GM19395 (cell line): ENCODE measurements at regions not wholly inside any gene's neighbourhood (a gene's known extent, or its start where the extent isn't known, plus 50 kb on each side); places are given as distances from the start of the nearest gene placed in this dataset.
"Not testable (repeated sequence)": the region's sequence is repeated elsewhere in the genome, so short reads cannot be mapped to it uniquely, and the experiment has no call there.

Source experiments
- ATAC-seq: cut with Tn5 transposase; IDR thresholded peaks from one replicate; pipeline ENCODE4 v1.9.1; 2021; ENCODE audit warnings: mild to moderate bottlenecking, moderate library complexity; ENCODE audit not compliant: unreplicated experiment

DNA sequence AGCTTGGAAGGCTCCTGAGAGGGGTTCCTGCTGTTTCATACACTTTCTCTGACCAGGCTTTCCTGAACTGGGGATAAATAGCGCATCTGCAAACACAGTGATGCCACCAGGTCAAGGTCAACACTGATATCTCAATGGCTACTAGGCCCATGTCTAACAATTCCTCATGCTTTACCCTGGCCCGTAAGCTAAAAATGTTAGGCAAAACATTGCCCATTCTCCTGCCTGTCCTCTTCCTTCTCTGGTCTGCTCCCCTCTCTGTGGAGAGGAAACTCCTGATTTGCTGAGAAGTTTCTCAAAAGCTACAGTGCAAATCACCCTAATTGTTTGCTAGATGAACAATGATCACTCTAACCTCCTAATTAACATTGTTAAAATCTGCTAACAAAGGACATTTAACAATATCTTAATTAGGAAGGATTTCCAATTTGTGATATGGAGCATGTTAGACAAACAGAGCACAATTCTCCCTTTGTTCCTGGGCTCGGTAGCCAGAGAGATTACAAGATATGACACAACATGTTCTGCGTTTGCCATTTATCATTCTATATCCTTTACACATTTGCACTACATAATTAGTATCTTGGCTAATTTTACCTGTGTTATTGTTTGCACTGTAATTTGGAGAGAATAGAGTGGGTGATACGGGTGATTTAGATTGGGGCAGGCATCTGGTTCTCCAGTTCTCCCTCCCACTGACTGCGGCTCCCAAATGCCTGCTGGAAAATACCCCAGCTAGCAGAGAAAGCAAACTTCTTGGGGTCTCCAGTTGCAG, 266.8 kb downstream of the CD83 start:
- no peak for ATAC-seq

DNA sequence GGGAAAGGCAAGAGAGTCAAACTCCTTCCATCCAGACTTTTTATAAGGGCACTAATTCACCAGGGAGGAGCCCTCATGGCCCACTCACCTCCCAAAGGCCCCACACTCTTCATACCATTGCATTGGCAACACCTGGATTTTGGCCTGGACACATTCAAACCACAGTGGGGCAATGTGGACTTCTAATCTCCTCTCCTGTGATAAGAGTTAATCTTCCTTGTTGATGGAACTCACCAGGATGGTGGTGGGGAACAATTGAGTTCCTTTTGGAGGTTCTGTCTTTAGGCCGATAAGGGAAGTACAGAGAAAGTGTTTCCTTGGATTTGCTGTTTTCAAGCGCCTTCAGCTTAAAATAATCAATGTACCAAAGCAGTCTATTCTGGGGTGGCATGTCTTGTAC, 268.7 kb downstream of the CD83 start:
- ATAC-seq = no peak

DNA sequence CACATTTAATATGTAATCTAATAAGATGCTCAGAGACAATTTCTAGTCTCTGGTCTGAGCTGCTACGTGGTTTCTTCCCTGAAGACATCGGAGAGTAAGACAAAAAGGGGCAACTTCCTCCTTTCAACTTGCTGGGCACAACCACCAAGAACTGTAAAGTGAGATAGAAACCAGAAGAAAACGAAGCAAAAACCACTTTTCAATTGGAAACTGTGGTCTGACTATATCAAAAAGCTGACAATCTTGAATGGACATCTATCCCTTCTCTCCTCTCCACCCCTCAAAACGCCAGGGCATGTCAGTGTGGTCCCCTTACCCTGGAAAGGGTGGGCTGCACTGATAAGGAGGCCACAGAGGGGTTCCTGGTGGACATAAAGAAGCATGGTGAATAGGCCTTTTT, 269.1 kb downstream of the CD83 start:
- ATAC-seq = peak; percentile 62

DNA sequence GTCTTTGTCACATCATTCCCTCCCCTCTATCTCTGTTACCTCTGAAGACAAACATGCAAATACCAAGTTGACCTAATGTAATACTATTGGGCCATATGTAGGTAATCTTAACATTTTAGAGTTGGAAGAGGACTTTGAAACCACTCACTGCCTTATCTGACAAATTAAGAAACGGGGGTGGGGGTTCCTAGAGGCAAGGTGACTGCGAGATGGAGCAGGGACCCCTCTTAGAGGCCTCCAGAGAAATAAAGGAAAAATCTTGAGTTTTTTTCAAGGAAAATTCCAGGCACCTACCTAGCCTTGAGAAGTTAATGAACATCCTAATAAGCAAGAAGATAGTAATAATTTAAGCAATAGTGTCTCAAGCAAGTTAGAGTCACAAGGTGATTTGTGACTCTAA, 270.8 kb downstream of the CD83 start:
- ATAC-seq = no peak

DNA sequence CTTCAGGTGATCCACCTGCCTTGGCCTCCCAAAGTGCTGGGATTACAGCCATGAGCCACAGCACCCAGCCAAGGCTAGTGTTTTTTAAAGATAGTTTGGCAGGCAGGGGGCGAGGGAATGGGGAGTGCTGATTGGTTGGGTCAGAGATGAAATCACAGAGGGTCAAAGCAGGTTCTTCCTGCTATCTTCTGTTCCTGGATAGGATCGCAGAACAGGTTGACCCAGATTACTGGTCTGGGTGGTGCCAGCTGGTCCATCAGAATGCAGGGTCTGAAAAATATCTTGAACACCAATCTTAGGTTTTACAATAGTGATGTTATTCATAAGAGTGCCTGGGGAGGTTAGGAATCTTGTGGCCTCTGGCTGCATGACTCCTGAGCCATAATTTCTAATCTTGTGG, 272.2 kb downstream of the CD83 start:
- not testable (repeated sequence) for ATAC-seq

DNA sequence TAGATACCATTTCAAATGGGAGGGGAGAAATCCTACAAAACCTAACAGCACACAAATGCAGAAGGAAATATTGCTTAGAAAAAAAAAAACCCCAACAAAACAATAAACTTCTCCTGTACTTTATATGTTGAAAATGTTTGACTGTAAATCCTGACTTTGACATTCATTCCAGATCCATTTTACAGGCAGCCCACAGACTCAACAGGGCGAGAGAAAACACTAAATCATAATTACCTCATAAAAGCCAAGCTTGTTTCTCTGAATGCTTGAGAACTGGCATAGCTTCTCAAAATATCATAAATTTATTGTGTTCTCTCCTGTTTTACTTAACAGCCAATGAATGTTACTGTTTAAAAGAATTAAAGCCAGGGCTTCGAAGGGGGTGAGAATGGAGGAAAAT, 273.2 kb downstream of the CD83 start:
- no peak for ATAC-seq

DNA sequence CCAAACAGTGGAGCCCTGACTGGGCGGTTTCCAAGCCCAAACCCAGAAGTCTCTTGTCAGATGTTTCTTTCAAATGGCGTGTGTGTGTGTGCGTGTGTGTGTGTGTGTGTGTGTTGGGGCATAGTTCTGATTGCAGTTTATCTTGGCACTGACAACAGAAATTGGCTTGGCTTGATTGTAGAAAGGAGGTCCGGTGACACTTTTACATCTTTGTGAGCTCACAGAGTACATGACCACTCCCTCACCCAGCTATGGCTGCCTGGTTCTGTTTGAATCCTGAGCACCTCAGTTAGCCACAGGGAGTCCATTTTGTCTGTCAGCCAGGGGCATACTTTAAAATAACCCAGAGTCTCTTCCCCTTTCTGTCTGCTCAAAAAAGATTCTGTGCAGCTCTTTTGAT, 276.3 kb downstream of the CD83 start:
- no peak for ATAC-seq

DNA sequence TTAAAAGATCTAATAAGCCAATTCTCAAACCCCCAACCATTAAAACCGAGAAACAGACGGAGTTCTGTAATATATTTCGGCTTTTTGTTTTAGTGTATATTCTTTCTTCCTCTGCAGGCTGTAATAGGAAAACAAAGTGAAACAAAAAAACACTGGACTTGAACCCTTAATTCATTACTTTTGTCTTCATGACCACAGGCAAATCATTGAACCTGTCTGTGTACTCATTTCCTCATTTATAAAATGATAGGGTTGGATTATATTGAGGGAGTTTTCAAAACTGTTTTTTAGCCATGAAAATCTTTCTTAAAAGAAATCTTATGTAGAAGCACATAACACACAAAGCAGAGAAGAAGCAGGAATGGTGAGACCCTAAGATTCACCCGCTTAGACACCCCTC, 278.8 kb downstream of the CD83 start:
- no peak for ATAC-seq

DNA sequence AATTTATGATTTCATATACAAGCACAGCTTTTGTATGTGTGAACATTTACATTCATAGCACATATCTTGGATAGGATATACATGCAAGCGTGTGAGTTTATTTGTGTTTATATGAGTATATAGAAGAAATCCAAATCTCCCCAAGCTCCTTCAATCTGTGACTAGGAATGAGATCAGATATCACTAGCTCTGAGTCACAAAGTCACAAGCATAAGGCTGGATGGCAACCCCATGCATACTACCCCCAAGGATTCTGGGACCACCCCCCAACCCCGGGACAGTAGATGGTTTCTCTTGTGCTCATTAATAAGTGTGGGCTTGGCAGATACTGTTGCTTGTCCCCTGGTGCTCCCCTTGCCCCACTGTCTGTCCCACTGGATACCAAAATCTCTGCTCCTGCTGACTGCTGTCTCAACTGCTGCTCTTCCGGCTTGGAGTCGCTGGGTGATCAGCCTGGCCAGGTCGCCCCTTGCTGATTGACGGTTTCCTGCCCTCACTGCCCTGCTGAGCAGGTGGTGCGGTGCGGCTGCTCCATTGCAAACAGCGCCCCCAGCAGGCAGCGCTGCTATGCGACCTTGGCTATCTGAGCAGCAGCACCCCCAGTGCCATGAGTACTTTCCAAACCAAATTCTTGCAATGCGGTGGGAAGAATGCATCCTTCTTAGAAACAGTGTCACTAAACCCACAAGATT, 279.4 kb downstream of the CD83 start:
- peak; percentile 60 for ATAC-seq

DNA sequence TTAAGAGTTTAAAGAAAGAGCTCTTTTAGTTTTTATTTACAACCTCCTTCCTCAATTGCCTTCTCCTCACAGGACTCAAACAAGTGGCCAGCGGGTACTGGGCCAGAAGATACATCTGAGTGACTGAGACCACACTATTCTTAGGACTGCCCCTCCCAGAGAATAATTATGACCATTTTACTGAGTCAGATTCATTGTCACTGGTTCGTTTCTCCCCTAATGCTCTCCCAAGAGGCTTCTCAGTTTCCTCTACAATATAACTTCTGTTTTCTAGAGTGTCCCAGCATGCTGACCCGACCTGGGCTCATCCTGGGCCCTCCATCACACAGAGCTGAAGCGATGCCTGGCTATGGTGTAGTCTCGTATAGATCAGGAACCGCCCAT, 279.9 kb downstream of the CD83 start:
- ATAC-seq = no peak

DNA sequence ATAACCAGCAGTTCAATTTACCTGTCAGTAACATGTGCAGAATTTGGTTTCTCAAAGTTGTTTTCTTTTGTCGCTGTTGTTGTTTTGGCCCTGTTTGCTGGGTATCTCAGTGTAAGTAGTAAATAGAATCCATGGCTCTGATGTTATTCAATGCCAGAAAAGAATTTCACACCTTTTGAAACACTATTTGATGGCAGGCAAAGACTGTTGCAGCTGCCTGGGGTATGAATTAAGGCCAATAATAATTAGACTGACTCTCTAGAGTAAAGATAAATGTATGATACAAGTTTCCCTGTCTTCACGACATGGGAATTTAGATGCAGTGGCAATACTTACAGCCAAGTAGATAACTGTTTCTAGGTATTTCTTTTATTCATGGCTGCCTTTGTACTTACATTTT, 281.4 kb downstream of the CD83 start:
- ATAC-seq = no peak

DNA sequence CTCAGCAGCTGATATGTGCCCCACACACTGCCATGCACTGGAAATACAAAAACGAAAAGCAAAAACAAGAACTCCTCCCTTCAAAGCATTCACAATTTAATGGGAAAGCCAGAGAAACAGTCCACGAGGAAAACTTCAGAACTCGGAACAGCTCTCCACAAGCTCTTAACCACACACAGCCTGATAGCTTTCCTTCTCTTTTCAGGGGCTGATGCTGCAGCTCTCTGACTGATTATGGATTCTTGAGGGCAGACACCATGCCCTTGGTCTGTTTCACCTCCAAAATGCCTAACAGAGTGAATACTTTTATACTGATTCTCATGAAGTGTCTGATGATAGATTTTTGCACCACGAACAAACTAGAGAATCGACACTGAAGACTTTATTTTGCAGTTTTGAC, 282.1 kb downstream of the CD83 start:
- no peak for ATAC-seq

DNA sequence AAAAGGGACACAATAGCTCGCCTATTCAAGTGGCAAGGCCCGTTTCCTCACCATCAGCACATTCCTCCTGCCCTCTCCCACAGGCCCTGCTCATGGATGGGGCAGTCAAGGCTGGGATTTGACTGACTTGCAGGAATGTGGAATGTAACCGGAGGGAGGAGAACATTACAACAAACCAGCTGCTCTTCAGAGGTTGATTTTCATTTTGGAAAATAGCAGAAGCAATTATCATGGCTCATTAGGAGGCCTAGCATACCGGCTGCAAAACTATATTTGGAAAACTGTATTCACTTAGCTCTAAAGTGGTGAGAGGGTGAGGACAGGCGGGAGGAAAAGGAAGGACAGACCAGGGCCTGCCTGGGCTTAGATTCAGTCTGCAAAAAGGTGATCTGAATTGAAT, 283.7 kb downstream of the CD83 start:
- ATAC-seq = no peak

DNA sequence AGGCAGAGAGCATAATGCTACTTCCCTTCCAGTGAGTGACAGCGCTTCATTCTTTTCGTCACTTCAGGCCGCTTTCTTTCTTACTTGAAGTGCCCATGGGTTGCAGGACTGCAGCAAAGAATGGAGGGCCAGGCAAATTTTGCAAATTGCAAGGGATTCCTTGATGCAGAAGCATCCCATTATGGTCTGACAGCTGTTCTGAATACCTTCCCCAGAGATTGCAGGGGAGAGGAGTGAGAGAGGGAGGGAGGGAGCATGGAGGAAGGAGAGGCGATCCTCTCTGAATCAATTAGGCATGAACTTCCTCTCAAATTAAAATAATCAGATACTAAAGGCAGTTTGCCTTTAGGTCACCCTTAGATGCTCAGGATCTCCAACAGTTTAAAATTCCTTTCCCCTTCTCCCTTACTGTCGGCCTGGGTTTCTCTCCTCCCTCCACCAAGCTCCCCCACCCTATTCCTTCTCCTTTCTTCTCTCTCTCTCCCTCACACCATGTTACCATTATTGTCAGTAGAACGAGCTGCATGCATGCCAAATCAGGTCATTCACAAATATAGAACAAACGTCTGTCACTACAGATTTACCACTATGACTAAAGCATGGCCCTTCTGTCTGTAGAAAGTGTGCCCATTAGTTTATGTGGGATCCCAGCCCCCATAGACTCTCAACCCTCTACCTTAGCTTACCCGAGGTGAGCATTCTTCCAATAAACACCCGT, 289.2 kb downstream of the CD83 start:
- ATAC-seq = no peak

DNA sequence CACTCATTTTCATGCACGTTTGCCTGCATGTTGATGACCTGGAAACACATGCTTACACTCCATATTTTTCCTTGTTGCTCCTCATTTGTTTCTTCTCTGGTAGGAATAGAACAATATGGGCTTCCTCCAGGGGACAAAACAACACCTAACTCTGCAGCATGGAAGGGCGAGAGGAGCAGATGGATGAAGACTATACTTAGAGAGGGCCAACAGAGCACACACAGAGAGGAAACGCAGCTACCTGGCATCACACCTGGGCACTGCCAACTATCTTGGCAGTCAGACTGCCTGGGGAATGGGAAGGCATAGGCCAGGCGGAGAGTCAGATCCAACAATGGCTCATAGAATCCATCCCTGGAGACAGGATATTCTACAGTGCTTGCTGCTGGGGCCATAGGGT, 290.9 kb downstream of the CD83 start:
- ATAC-seq = no peak

DNA sequence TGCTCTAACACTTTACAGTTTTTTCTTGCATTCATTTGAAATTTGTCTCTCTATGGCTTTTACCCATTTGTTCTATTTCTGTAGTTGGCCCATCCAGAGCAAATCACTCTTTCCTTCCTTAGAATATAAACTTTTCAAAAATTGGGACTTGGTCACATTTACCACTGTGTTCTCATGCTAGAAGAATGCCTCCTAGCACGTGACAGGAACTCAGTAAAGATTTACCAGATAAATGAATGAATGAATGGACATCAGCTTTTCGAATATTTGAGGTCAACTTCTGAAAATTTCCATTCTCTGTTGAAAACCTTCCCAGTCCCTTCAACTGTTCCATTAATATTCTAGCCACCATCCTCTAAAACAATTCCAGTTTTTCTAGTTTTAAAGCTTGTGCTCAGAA, 294.5 kb downstream of the CD83 start:
- no peak for ATAC-seq

DNA sequence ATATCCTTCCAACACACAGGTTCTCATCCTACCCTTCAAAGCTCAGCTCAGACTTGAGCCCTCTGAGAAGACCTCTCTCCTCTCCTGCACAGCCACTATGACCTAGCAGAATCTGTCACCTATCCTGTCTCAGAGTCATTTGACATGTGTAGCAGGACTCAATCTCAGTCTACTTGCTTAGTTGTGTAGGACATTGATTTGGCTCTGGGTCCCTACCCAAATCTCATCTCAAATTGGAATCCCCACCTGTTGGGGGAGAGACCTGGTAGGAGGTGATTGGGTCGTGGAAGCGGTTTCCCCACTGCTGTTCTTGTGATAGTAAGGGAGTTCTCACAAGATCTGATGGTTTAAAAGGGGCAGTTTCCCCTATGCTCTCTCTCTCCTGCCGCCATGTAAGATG, 297.9 kb downstream of the CD83 start:
- no peak for ATAC-seq

DNA sequence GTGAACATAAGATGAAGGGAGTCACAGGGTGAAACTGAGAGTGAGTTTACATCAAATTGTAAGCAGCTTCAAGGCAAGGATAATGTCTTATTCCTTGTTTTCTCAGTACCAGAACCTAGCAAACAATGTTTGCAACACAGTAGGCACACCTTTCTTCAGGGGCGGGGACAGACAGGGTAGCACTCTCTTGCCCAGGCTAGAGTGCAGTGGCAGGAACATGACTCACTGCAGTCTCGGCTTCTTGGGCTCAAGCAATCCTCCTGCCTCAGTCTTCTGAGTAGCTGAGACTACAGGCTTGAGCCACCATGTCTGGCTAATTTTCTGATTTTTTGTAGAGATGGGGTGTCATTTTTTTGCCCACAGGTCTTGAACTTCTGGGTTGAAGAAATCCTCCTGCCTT, 299.8 kb downstream of the CD83 start:
- ATAC-seq = no peak

DNA sequence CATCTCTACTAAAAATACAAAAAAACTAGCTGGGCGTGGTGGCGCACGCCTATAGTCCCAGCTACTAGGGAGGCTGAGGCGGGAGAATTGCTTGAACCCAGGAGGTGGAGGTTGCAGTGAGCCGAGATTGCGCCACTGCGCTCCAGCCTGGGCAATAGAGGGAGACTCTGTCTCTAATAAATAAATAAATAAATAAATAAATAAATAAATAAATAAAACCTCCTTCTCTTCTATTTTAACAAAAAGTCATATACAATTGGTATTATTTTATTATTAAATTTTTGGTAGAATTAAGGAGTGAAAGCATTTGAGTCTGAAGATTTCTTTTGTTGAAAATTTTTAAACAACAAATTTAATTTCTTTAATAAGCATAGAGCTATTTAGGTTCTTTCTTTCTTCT, 301.7 kb downstream of the CD83 start:
- not testable (repeated sequence) for ATAC-seq

DNA sequence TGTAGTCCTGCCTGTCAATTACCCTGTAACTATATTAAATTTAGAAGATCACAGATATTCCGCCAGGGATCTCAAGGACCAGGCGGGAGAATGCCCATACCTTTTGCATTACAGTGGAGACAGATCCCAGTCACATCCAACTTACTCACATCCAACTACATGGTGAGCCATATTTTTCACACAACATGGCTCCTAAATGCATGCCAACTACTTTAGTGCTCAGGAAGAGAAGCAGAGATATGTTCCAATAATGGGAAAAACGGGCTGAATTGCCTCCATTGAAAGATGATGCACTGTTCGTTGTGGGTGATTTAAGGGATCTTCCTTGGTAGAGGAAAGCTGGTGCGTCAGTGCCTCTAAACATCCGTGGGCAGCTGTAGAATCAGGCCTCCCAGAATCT, 304.5 kb downstream of the CD83 start:
- ATAC-seq = no peak

DNA sequence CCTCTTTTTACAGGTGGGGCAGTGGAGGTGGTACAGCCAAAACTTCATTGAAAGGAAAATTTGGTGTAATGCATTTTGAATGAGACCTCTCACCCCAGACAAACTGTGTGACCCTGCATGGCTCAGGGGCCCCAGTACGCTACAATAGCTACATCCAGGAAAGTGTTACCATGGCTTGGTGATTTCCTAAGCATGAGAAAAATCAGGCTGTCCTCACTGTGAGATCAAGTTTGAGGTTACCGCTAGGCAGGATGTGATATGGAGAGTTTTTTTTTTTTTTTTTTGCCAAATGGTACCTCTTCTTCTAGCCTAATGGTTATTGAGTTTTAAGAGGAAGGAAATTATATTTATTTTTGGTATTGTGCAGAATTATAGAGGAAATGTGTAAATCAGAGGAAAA, 305.3 kb downstream of the CD83 start:
- ATAC-seq = no peak

DNA sequence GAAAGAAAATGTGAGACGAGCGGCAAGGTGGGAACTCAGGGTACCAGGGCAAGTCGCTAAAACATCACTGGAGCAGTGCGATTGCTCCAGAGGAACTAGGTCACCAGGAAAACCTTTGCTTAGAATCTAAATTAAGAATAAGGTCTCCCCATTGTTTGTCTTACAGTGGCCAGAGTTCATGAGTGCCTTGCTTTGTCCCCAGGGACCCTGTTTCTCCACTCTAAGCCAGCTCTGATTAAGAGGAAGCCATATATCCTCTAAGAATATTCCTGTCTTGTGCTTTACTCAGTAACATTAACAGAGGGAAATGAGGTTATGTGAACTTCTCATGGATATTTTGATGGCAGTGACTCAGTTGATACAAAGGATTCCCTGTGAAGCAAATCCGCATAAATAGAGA, 305.8 kb downstream of the CD83 start:
- ATAC-seq = no peak
